CD4-positive, alpha-beta T cell treated with Interleukin-4 for 1 hour (primary cell): ENCODE measurements at regions not wholly inside any gene's neighbourhood (a gene's known extent, or its start where the extent isn't known, plus 50 kb on each side); places are given as distances from the start of the nearest gene placed in this dataset.

Source experiments
- DNase-seq, 2 donors: peaks; one replicate each; pipeline ENCODE4 v3.0.0-alpha.2; 2020 to 2022

GRCh38 chr13:79079351-79079839, 326.7 kb downstream of the RBM26 start:
- no peak for DNase-seq

GRCh38 chr13:79075703-79076102, 330.4 kb downstream of the RBM26 start:
- DNase-seq = no peak

- no peak for DNase-seq
Measured at GRCh38 chr13:79070343-79070974, 335.6 kb downstream of the RBM26 start.

GRCh38 chr13:79062291-79062690, 343.8 kb downstream of the RBM26 start:
- DNase-seq = no peak

- DNase-seq = no peak
Measured at GRCh38 chr13:79060216-79060615, 345.8 kb downstream of the RBM26 start.

GRCh38 chr13:79056706-79057105, 349.3 kb downstream of the RBM26 start:
- DNase-seq = no peak

- DNase-seq = no peak
Measured at GRCh38 chr13:79051472-79051871, 354.6 kb downstream of the RBM26 start.

GRCh38 chr13:79044415-79044814, 361.6 kb downstream of the RBM26 start:
- no peak for DNase-seq

GRCh38 chr13:79043208-79043607, 362.8 kb downstream of the RBM26 start:
- DNase-seq = no peak

- DNase-seq = no peak
Measured at GRCh38 chr13:79037197-79037596, 368.9 kb downstream of the RBM26 start.

- no peak for DNase-seq
Measured at GRCh38 chr13:79034341-79034740, 371.7 kb downstream of the RBM26 start.

GRCh38 chr13:79030513-79030912, 371.6 kb upstream of the OBI1 start:
- no peak for DNase-seq

GRCh38 chr13:79018166-79018565, 359.2 kb upstream of the OBI1 start:
- no peak for DNase-seq

- DNase-seq = no peak
Measured at GRCh38 chr13:79011179-79011578, 352.2 kb upstream of the OBI1 start.

GRCh38 chr13:79003989-79004898, 345.3 kb upstream of the OBI1 start:
- no peak for DNase-seq

- no peak for DNase-seq
Measured at GRCh38 chr13:78999494-78999893, 340.5 kb upstream of the OBI1 start.

- DNase-seq = no peak
Measured at GRCh38 chr13:78998630-78999315, 339.8 kb upstream of the OBI1 start.

- no peak for DNase-seq
Measured at GRCh38 chr13:78997902-78998629, 339.1 kb upstream of the OBI1 start.

- no peak for DNase-seq
Measured at GRCh38 chr13:78993792-78994191, 334.8 kb upstream of the OBI1 start.

- no peak for DNase-seq
Measured at GRCh38 chr13:78981913-78982312, 323.0 kb upstream of the OBI1 start.

- DNase-seq = no peak
Measured at GRCh38 chr13:78979349-78979748, 320.4 kb upstream of the OBI1 start.

GRCh38 chr13:78978381-78978998, 319.5 kb upstream of the OBI1 start:
- peak; percentile 12 to 54 for DNase-seq
